IPS-18a (cell line): ENCODE measurements at regions not wholly inside any gene's neighbourhood (a gene's known extent, or its start where the extent isn't known, plus 50 kb on each side); places are given as distances from the start of the nearest gene placed in this dataset.

Experiments used
- H3K27ac ChIP-seq: one replicate; pipeline ENCODE4 v1.5.1; 2013; ENCODE audit warnings: low read length
- H3K27me3 ChIP-seq: one replicate; pipeline ENCODE4 v1.6.1; 2013; ENCODE audit warnings: mild to moderate bottlenecking, low read length; ENCODE audit not compliant: control insufficient read depth, insufficient read depth
- H3K36me3 ChIP-seq: one replicate; pipeline ENCODE4 v1.6.1; 2013; ENCODE audit warnings: low read depth, low read length; ENCODE audit not compliant: control insufficient read depth
- H3K4me1 ChIP-seq: one replicate; pipeline ENCODE4 v1.6.1; 2013; ENCODE audit warnings: low read depth, low read length; ENCODE audit not compliant: control insufficient read depth
- H3K4me3 ChIP-seq: one replicate; pipeline ENCODE4 v1.5.1; 2013; ENCODE audit warnings: low read length
- H3K9ac ChIP-seq: one replicate; pipeline ENCODE4 v1.6.1; 2013; ENCODE audit warnings: mild to moderate bottlenecking, low read length, moderate library complexity
- H3K9me3 ChIP-seq: one replicate; pipeline ENCODE4 v1.6.1; 2013; ENCODE audit warnings: low read depth, low read length; ENCODE audit not compliant: control insufficient read depth

GRCh38 chr14:26860111-26860510, 262.3 kb upstream of the NOVA1 start:
- no peaks in the 10 kb centered on the region for H3K36me3 ChIP-seq
- H3K4me3 ChIP-seq = no peak overlapping the region
- no peaks in the 10 kb centered on the region for H3K9me3 ChIP-seq
- H3K4me1 ChIP-seq = no peaks in the 10 kb centered on the region
- no peak overlapping the region for H3K27ac ChIP-seq
- no peak overlapping the region for H3K9ac ChIP-seq
- no peaks in the 10 kb centered on the region for H3K27me3 ChIP-seq

GRCh38 chr14:26863736-26864135, 265.9 kb upstream of the NOVA1 start:
- Histone ChIP-seq H3K27me3 (no peaks in the 10 kb centered on the region), H3K9ac (no peak overlapping the region), H3K9me3 (no peaks in the 10 kb centered on the region), H3K27ac (no peak overlapping the region), H3K4me3 (no peak overlapping the region), H3K4me1 (peaks cover 5% of the 10 kb centered on the region), H3K36me3 (no peaks in the 10 kb centered on the region)

- Histone ChIP-seq H3K27me3 (no peaks in the 10 kb centered on the region), H3K9me3 (no peaks in the 10 kb centered on the region), H3K4me1 (peaks cover 16% of the 10 kb centered on the region), H3K9ac (no peak overlapping the region), H3K27ac (no peak overlapping the region), H3K36me3 (no peaks in the 10 kb centered on the region), H3K4me3 (no peak overlapping the region)
Measured at GRCh38 chr14:26866721-26867120, 268.9 kb upstream of the NOVA1 start.

- Histone ChIP-seq H3K9me3 (no peaks in the 10 kb centered on the region), H3K27ac (no peak overlapping the region), H3K27me3 (no peaks in the 10 kb centered on the region), H3K36me3 (no peaks in the 10 kb centered on the region), H3K9ac (no peak overlapping the region), H3K4me1 (peaks cover 21% of the 10 kb centered on the region), H3K4me3 (no peak overlapping the region)
Measured at GRCh38 chr14:26867171-26867757, 269.4 kb upstream of the NOVA1 start.

- Histone ChIP-seq H3K9me3 (no peaks in the 10 kb centered on the region), H3K4me3 (no peak overlapping the region)
Measured at GRCh38 chr14:26870096-26870495, 272.3 kb upstream of the NOVA1 start.

GRCh38 chr14:26870722-26871617, 273.1 kb upstream of the NOVA1 start:
- H3K4me3 ChIP-seq = no peak overlapping the region
- peaks cover 30% of the 10 kb centered on the region for H3K4me1 ChIP-seq
- H3K27me3 ChIP-seq = no peaks in the 10 kb centered on the region
- no peak overlapping the region for H3K9ac ChIP-seq
- no peaks in the 10 kb centered on the region for H3K36me3 ChIP-seq
- H3K27ac ChIP-seq = no peak overlapping the region
- H3K9me3 ChIP-seq = no peaks in the 10 kb centered on the region

More at GRCh38 chr14:26870096-26870495, 272.3 kb upstream of the NOVA1 start:
- H3K4me1 ChIP-seq = peaks cover 30% of the 10 kb centered on the region
- H3K36me3 ChIP-seq = no peaks in the 10 kb centered on the region
- no peak overlapping the region for H3K27ac ChIP-seq
- no peak overlapping the region for H3K9ac ChIP-seq
- H3K27me3 ChIP-seq = no peaks in the 10 kb centered on the region

- peaks cover 25% of the 10 kb centered on the region for H3K4me1 ChIP-seq
- no peaks in the 10 kb centered on the region for H3K27me3 ChIP-seq
- no peak overlapping the region for H3K9ac ChIP-seq
- H3K9me3 ChIP-seq = no peaks in the 10 kb centered on the region
- H3K36me3 ChIP-seq = no peaks in the 10 kb centered on the region
- no peak overlapping the region for H3K4me3 ChIP-seq
- H3K27ac ChIP-seq = no peak overlapping the region
Measured at GRCh38 chr14:26872515-26873361, 274.9 kb upstream of the NOVA1 start.

- H3K9me3 ChIP-seq = no peaks in the 10 kb centered on the region
- H3K27ac ChIP-seq = no peak overlapping the region
- H3K4me1 ChIP-seq = peaks cover 25% of the 10 kb centered on the region
- H3K9ac ChIP-seq = no peak overlapping the region
- no peak overlapping the region for H3K4me3 ChIP-seq
- H3K27me3 ChIP-seq = no peaks in the 10 kb centered on the region
- no peaks in the 10 kb centered on the region for H3K36me3 ChIP-seq
Measured at GRCh38 chr14:26873362-26873960, 275.6 kb upstream of the NOVA1 start.

- Histone ChIP-seq H3K4me3 (no peak overlapping the region), H3K36me3 (no peaks in the 10 kb centered on the region), H3K9ac (no peak overlapping the region), H3K27ac (no peak overlapping the region), H3K4me1 (no peaks in the 10 kb centered on the region), H3K27me3 (no peaks in the 10 kb centered on the region), H3K9me3 (peaks cover 3% of the 10 kb centered on the region)
Measured at GRCh38 chr14:26887847-26888246, 290.0 kb upstream of the NOVA1 start.

GRCh38 chr14:26888592-26888991, 290.8 kb upstream of the NOVA1 start:
- no peak overlapping the region for H3K9ac ChIP-seq
- H3K9me3 ChIP-seq = no peaks in the 10 kb centered on the region
- H3K36me3 ChIP-seq = no peaks in the 10 kb centered on the region
- no peak overlapping the region for H3K27ac ChIP-seq
- H3K4me1 ChIP-seq = no peaks in the 10 kb centered on the region
- no peak overlapping the region for H3K4me3 ChIP-seq
- no peaks in the 10 kb centered on the region for H3K27me3 ChIP-seq

- Histone ChIP-seq H3K4me1 (no peaks in the 10 kb centered on the region), H3K36me3 (no peaks in the 10 kb centered on the region), H3K27ac (no peak overlapping the region), H3K27me3 (no peaks in the 10 kb centered on the region), H3K9me3 (peaks cover 15% of the 10 kb centered on the region), H3K9ac (no peak overlapping the region), H3K4me3 (no peak overlapping the region)
Measured at GRCh38 chr14:26896447-26896846, 298.6 kb upstream of the NOVA1 start.
